Loucy (cell line): ENCODE measurements at regions not wholly inside any gene's neighbourhood (a gene's known extent, or its start where the extent isn't known, plus 50 kb on each side); places are given as distances from the start of the nearest gene placed in this dataset.

Experiments used
- H2AFZ ChIP-seq: fragments of 200-600 bp; sonication (generic); 2 replicates; pipeline ENCODE4 v1.6.0; 2016; ENCODE audit warnings: antibody characterized with exemption, mild to moderate bottlenecking, low read length, moderate library complexity
- H3F3A ChIP-seq: fragments of 200-600 bp; 2 replicates; pipeline ENCODE4 v1.6.0; 2016; ENCODE audit warnings: antibody characterized with exemption, low read depth, mild to moderate bottlenecking
- H3K27me3 ChIP-seq: fragments of 200-600 bp; sonication (generic); 2 replicates; pipeline ENCODE4 v1.6.1; 2014; ENCODE audit warnings: low read length, mild to moderate bottlenecking; ENCODE audit not compliant: insufficient read depth, poor library complexity, severe bottlenecking
- H3K36me3 ChIP-seq: fragments of 200-600 bp; sonication (generic); 2 replicates; pipeline ENCODE4 v1.6.1; 2016; ENCODE audit warnings: low read length; ENCODE audit not compliant: insufficient read depth
- H3K4me1 ChIP-seq: fragments of 200-600 bp; sonication (generic); 2 replicates; pipeline ENCODE4 v1.5.1; 2014; ENCODE audit warnings: low read length, mild to moderate bottlenecking; ENCODE audit not compliant: insufficient read depth, poor library complexity, severe bottlenecking
- H3K4me2 ChIP-seq: fragments of 200-600 bp; sonication (generic); 2 replicates; pipeline ENCODE4 v1.6.0; 2014; ENCODE audit warnings: antibody characterized with exemption, low read length, low read depth, mild to moderate bottlenecking; ENCODE audit not compliant: poor library complexity, severe bottlenecking
- H3K4me3 ChIP-seq: fragments of 200-600 bp; sonication (generic); 2 replicates; pipeline ENCODE4 v1.5.1; 2014; ENCODE audit warnings: low read length, mild to moderate bottlenecking, mixed read lengths; ENCODE audit not compliant: poor library complexity, severe bottlenecking
- H3K79me2 ChIP-seq: fragments of 200-600 bp; sonication (generic); 2 replicates; pipeline ENCODE4 v1.6.1; 2014; ENCODE audit warnings: low read length; ENCODE audit not compliant: insufficient read depth
- H3K9ac ChIP-seq: fragments of 200-600 bp; sonication (generic); 2 replicates; pipeline ENCODE4 v1.6.0; 2014; ENCODE audit warnings: mild to moderate bottlenecking, low read depth, low read length, moderate library complexity; ENCODE audit not compliant: poor library complexity, severe bottlenecking
- H3K9me2 ChIP-seq: fragments of 200-600 bp; sonication (generic); replicated peaks from 2 replicates; pipeline ENCODE4 v1.6.1; 2016; ENCODE audit warnings: low read depth, low read length, mixed read lengths
- H3K9me3 ChIP-seq: fragments of 200-600 bp; sonication (generic); 2 replicates; pipeline ENCODE4 v1.6.1; 2014; ENCODE audit warnings: mild to moderate bottlenecking, antibody characterized with exemption, low read length, low read depth; ENCODE audit not compliant: insufficient read depth
- H4K20me1 ChIP-seq: fragments of 200-600 bp; sonication (generic); 2 replicates; pipeline ENCODE4 v1.6.0; 2014; ENCODE audit warnings: antibody characterized with exemption, low read length, mild to moderate bottlenecking; ENCODE audit not compliant: insufficient read depth, poor library complexity, severe bottlenecking
- EZH2phosphoT487 ChIP-seq: fragments of 200-600 bp; IDR thresholded peaks from 2 replicates; pipeline ENCODE4 v1.6.1; 2018; ENCODE audit warnings: antibody characterized with exemption, mild to moderate bottlenecking, moderate library complexity, borderline replicate concordance
- TF ChIP-seq, protein P1 (sequence below): fragments of 200-600 bp; sonication (generic); conservative IDR thresholded peaks from 2 replicates; pipeline ENCODE4 v1.5.1; 2014; ENCODE audit warnings: mild to moderate bottlenecking, antibody characterized with exemption, low read length

DNA sequence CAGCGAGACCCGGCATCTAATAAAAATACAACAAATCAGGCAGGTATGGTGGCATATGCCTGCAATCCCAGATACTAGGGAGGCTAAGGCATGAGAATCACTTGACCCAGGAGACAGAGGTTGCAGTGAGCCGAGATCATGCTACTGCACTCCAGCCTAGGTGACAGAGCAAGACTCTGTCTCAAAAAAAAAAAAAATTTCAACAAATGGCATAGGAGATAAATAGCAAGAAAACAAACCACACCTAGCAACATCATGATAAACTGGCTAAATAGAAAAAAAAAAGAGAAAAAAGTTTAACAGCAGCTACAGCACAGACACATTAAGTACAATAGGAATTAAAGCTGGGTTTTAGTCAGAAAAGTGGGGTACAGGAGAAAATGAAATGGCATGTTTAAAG, 1034.6 kb upstream of the LRRN3 start:
- no peaks in the 10 kb centered on the region for H3K9me3 ChIP-seq
- H3K79me2 ChIP-seq, result no peaks in the 10 kb centered on the region
- no peak overlapping the region for H3K9ac ChIP-seq
- TF ChIP-seq, protein P1, sequence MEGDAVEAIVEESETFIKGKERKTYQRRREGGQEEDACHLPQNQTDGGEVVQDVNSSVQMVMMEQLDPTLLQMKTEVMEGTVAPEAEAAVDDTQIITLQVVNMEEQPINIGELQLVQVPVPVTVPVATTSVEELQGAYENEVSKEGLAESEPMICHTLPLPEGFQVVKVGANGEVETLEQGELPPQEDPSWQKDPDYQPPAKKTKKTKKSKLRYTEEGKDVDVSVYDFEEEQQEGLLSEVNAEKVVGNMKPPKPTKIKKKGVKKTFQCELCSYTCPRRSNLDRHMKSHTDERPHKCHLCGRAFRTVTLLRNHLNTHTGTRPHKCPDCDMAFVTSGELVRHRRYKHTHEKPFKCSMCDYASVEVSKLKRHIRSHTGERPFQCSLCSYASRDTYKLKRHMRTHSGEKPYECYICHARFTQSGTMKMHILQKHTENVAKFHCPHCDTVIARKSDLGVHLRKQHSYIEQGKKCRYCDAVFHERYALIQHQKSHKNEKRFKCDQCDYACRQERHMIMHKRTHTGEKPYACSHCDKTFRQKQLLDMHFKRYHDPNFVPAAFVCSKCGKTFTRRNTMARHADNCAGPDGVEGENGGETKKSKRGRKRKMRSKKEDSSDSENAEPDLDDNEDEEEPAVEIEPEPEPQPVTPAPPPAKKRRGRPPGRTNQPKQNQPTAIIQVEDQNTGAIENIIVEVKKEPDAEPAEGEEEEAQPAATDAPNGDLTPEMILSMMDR, result no peak
- no peak for TF ChIP-seq EZH2phosphoT487
- no peaks in the 10 kb centered on the region for H3K36me3 ChIP-seq
- H3K4me3 ChIP-seq, result no peak overlapping the region
- no peak overlapping the region for H3K4me2 ChIP-seq
- H2AFZ ChIP-seq, result no peak overlapping the region
- no peaks in the 10 kb centered on the region for H3K27me3 ChIP-seq
- no peaks in the 10 kb centered on the region for H3K9me2 ChIP-seq
- H4K20me1 ChIP-seq, result no peaks in the 10 kb centered on the region
- no peaks in the 10 kb centered on the region for H3F3A ChIP-seq
- no peaks in the 10 kb centered on the region for H3K4me1 ChIP-seq

DNA sequence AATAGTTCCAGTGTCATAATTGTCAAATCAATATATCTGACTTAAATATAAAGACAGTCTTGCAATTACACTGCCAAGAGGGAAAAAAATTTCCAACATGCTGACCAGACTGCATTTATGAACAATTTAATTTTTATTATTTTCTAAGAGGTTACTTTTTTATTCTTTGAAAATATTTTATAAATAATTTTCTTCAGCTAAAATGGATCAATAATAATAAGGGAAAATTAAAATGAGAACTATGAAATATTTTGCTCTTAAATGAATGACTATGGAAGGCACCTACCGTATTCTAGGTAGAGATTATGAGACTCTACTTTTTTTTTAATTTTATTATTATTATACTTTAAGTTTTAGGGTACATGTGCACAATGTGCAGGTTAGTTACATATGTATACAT, 1032.5 kb upstream of the LRRN3 start:
- no peak for TF ChIP-seq EZH2phosphoT487
- TF ChIP-seq, protein P1, result no peak
- H4K20me1 ChIP-seq, result no peaks in the 10 kb centered on the region
- H3K4me1 ChIP-seq, result no peaks in the 10 kb centered on the region
- no peaks in the 10 kb centered on the region for H3K9me2 ChIP-seq
- no peak overlapping the region for H2AFZ ChIP-seq
- no peaks in the 10 kb centered on the region for H3K9me3 ChIP-seq
- H3K9ac ChIP-seq, result no peak overlapping the region
- H3K27me3 ChIP-seq, result no peaks in the 10 kb centered on the region
- H3K4me2 ChIP-seq, result no peak overlapping the region
- no peaks in the 10 kb centered on the region for H3F3A ChIP-seq
- no peak overlapping the region for H3K4me3 ChIP-seq
- no peaks in the 10 kb centered on the region for H3K79me2 ChIP-seq
- H3K36me3 ChIP-seq, result no peaks in the 10 kb centered on the region

DNA sequence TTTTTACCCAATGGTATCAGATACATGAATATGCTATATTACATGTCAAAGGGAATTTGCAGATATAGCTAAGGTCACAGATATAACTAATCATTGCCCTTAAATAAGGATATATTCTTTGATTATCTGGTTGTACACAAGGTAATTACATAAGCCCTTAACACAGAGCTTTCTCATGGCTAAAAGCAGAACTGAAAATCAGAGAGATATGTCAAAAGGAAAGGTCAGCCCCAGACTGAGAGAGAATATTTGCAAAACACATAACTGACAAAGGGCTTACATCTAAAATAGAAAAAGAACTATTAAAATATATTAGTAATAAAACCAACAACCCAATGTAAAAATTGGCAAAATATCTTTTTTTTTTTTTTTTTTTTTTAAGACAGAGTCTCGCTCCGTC, 1029.5 kb upstream of the LRRN3 start:
- Histone ChIP-seq H3F3A (no peaks in the 10 kb centered on the region), H4K20me1 (no peaks in the 10 kb centered on the region), H3K9me2 (no peaks in the 10 kb centered on the region), H3K4me1 (no peaks in the 10 kb centered on the region), H3K36me3 (no peaks in the 10 kb centered on the region), H3K4me3 (no peak overlapping the region), H3K4me2 (no peak overlapping the region), H3K9me3 (no peaks in the 10 kb centered on the region), H3K27me3 (no peaks in the 10 kb centered on the region), H3K79me2 (no peaks in the 10 kb centered on the region), H3K9ac (no peak overlapping the region), H2AFZ (no peak overlapping the region)
- TF ChIP-seq, protein P1, result no peak
- no peak for TF ChIP-seq EZH2phosphoT487
